Stimulated activated CD4-positive, alpha-beta T cell treated with anti-CD3 and anti-CD28 coated beads, Interleukin-4, amount 100 ng/mL, for 1 hour (primary cell): ENCODE measurements at regions not wholly inside any gene's neighbourhood (a gene's known extent, or its start where the extent isn't known, plus 50 kb on each side); places are given as distances from the start of the nearest gene placed in this dataset.

Source experiments
- DNase-seq: peaks from one replicate; pipeline ENCODE4 v3.0.0-alpha.2; 2020

DNA sequence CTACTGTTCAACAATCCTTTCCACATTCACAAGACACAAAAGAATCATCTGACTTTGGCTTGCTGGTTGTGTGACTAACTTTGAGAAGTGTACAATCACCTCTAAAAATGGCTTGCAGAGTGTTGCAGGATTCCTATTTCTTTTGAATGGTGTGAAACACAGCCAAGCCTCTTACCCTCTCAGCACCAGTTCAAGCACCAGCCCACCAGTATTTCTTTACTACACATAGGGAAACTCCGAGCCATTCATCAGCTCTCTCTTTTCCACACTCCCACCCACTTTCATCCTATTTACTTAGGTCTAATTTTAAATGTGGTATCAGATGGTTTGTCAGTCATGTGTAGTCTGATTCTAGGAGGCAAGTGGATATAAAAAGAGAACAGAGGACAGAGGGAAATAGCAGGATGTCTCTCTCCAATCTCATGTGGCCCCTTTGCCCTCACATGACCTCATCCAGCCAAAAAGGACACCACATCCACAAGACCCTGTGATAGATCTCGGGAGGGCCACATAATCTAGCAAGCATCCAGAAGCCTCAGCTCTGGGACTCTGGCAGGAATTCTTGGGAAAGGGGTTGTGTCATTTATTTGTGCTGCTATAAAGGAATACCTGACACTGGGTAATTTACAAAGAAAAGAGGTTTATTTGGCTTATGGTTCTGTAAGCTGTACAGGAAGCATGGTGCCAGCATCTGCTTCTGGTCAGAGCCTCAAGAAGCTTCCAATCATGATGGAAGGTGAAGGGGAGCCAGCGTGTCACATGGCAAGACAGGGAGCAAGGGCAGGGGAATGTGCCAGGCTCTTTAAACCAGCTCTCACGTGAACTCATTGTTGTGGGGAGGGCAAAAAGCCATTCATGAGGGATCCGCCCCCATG, 66.8 kb upstream of the NEBL start:
- DNase-seq, result no peak

DNA sequence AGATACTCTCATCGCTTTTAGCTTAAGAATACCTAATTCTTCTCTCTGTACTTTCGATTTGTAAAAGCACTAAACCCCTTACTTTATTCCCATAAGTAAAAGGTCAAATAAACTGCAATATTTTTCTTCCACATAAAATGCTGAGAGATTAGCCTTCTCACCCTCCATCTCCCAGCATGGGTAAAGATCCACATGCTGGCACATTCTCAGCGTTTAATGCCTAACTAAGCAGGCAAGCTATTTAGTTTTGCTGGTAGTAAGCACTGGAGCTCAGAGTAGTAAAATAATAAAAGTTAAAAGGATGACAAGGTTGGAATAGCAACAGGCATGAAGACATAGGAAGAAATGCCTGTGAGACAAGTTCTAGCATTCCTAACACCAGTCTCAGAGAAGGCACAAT, 65.9 kb upstream of the NEBL start:
- no peak for DNase-seq

DNA sequence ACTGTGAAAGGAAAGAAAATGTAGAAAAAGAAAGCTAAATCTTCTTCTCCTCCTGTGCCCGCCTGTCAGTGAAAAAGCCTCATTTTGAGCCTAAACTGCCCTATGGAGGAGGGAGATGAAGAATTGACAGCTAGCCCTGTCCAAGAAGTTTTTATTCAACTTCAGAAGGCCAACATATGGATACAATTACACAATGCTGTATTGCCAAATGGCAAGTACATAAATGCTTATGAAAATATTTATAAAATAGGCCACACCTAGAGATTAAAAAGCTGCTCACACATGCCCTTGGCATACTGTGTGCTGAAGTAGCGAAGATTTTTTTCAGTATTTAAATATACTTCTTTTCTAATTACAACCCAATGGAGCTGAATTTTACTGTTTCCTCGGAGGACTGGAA, 65.1 kb upstream of the NEBL start:
- DNase-seq, result no peak

DNA sequence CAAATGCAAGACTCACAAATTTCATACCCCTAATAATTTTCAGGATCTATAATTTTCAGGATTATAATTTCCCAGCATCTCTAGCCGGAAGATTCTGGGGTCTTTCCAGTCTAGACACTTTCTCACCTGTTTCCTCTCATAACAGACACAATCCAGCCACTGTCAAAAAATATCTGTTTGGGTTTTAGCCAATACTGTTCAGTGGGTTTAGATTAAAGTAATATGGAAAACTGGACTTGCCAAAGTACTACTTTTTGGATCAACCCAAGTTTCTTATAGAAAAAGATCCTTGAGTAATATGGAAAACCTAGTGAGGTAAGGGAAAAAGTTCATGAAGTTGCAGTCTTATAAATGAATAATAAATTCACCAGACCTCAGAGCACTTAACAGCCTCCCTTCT, 62.1 kb upstream of the NEBL start:
- DNase-seq, result no peak

DNA sequence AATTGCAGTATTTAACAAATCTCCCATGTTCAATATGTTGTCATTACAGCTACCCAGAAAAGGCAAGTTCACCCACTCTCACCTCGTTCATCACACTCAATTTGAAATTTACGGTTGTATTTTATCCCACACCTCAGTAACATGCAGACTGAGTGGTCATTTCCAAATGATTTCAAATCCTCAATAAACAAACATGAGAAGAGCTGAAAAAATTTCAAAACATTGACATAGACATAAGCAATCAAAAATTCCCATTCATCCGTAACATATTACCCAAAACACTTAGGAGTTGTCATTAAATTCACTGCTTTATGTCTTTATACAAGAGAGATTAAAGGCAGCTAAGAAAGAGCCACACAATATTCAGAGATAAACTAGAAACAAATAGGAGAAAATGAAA, 61.7 kb upstream of the NEBL start:
- DNase-seq, result no peak

DNA sequence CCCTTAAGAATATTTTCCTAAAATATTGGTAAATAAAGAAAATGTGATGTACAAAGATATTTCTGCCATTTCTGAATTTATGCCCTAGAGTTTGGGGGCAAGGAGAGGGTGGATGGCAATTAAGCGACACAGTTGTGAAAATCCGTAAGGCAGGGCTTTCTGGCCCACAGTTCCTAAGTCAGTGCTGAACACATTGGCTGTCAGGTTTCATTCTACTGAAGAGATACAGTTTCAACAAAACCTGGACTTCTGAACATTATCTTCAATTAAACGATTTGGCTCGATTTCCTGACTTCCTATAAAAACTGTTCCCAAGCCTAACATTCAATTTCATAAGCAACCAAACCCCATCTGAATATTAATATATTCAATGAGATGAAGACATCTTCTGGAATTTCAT, 61.1 kb upstream of the NEBL start:
- DNase-seq, result no peak

DNA sequence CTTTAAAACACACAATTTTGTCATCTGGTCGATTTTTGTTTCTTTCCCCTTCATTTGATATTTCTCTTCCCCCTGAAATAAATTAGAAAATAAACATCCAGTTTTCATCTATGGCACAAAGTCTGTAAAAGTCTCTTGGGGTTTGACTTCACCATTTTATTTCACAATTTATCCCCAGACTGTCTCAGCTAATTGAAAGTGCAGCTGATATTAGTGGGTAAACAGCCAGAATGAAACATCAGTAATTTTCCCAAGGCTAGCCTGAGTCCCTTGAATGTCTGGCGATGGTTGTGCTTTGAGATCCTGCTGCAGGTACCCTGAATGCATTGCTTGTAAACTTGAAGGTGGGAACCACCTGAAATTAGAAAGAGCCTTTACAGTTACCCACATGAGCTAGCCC, 60.6 kb upstream of the NEBL start:
- no peak for DNase-seq

DNA sequence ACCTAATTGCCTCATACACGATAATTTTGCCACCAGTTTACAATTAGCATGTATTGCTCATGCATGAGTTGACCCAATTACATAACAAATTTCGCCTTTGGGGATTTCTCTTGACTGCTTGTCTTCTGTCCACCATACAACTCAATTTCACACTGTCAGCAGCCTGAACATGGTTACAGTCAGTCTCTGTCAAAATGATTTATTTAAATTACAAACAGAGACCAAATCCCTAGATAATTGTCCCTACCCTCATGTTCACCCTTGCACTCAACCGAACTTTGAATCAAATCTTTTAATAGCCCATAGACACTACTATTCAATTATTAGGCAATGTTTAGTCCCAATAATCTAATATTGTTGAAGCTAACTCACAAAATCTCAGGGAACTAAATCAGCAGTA, 59.7 kb upstream of the NEBL start:
- no peak for DNase-seq

DNA sequence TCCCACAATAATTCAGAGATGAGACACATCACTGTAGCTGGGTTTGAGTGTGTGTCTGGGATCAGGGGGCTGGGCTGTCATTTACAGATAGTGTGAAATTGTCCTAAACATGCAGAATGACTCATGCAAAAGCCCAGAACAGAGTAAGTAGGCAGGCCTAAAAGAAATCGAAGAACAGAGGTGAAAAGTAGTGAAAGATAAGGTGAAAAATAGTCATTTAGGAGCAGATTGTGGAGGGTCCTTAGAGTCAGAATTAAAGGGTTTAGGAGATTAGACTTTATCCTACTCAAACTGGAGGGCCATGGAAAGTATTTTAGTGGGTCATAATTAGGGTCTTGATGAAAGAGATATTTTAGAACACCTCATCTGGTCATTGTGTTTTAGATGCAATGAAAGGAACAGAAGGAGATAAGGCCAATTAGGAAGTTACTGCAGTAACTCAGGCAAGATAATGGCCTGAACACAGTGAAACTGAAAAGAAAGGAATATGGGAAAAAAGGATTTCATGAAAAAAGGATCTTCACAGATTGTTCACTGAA, 58.3 kb upstream of the NEBL start:
- DNase-seq, result no peak

DNA sequence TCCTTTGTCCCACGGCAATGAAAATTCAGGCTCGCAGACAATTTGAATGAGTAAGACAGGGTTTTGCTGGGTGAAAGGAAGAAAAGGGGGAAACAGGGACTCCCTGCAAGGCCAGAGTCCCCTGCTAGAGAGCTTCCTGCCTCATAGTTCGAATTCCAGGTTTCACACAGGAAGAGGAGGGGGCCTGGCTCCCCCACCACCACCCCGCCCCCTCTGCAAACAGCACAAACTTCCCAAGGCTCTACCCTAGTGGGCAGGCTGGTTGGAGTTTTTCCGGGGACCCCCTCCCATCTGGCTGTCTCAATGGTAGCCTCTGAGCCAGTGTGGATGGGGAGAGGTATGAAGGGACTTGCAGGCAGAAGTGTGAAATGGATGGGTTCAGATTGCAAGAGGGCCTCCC, 57.4 kb upstream of the NEBL start:
- no peak for DNase-seq

DNA sequence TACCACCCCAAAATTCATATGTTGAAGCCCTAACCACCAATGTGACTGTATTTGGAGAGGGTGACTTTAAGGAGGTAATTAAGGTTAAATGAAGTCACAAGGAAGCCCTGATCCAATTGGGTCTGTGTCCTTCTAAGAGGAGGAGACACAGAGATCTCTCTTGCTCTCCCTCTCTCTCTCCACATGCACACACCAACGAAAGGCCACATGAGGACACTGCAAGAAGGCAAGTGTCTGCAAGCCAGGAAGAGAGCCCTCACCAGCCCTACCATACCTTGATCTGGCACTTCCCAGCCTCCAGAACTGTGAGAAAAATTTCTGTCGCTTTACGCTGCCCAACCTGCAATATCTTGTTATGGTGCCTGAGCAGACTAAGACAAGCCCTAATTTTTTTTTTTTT, 56.0 kb upstream of the NEBL start:
- DNase-seq, result no peak

DNA sequence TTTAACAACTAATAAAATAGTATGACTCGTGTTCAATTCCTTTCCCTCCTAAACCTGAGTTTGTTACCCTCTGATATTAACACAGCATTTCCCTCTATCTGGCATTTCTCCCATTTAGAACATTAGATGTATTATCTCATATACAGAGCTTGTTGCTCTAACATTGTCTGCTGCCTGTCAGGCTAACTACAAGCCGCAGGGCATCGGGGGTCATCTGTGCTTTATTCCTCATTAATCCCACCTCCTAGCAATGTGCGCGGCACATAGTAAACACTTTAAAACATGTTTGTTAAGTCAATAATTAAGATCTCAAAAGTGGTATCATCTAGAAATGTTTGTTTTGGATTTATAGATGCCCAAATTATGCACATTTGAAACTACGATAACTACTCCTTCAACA, 52.9 kb upstream of the NEBL start:
- no peak for DNase-seq

DNA sequence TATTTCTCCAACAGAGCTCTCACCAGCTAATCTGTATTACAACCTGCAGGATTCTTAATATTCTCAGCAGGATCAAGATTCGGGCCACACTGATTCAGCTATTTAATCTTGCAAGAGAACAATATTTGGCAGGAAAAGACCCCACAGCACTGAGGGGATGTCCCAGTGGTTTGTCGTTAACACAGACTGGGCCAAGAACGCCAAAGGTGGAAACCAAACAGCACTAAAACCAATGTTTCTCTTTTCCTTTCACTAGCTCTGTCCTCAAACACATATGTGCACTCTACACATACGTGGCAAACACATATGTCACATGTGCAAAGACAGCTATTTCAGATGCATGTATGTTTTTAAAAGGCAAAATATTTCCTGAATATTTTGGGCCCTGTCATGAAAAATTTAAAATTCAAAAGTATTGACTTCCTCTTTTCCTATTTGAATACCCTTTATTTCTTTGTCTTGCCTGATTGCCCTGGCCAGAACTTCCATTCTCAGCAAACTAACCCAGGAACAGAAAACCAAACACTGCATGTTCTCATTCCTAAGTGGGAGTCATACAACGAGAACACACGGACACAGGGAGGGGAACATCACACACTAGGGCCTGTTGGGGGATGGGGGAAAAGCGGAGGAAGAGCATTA, 51.7 kb upstream of the NEBL start:
- no peak for DNase-seq
